LNCAP (cell line): ENCODE measurements at regions not wholly inside any gene's neighbourhood (a gene's known extent, or its start where the extent isn't known, plus 50 kb on each side); places are given as distances from the start of the nearest gene placed in this dataset.

Experiments
- TF ChIP-seq, protein P1 (sequence below): fragments of 450-650 bp; IDR thresholded peaks from 2 replicates; pipeline ENCODE4 v1.5.1; 2017; ENCODE audit warnings: mild to moderate bottlenecking

DNA sequence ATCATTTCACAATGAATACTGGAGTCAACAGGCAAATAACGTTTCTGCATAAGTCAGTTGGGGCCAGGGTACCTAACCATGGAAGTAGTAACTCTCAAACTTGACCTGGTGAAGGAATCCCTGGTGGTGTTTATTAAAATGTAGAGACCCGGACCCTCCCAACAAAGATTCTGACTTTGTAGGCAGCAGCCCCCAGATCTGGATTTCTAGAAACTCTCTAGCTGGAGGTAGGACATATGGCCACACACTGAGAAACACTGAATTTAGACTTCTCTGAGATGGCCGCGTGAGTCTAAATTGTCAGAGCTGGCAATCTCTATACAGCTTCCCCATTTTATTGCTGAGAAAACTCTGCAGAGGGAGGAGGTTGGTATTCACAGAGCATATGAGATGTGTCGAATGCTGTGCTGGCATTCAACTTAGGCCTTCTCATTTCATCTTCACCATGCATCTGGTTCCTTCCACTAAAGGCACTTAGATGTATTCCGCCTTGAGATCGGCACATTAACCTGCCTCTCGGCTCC, 278.1 kb downstream of the CYRIA start:
- TF ChIP-seq, protein P1, sequence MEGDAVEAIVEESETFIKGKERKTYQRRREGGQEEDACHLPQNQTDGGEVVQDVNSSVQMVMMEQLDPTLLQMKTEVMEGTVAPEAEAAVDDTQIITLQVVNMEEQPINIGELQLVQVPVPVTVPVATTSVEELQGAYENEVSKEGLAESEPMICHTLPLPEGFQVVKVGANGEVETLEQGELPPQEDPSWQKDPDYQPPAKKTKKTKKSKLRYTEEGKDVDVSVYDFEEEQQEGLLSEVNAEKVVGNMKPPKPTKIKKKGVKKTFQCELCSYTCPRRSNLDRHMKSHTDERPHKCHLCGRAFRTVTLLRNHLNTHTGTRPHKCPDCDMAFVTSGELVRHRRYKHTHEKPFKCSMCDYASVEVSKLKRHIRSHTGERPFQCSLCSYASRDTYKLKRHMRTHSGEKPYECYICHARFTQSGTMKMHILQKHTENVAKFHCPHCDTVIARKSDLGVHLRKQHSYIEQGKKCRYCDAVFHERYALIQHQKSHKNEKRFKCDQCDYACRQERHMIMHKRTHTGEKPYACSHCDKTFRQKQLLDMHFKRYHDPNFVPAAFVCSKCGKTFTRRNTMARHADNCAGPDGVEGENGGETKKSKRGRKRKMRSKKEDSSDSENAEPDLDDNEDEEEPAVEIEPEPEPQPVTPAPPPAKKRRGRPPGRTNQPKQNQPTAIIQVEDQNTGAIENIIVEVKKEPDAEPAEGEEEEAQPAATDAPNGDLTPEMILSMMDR = no peak

DNA sequence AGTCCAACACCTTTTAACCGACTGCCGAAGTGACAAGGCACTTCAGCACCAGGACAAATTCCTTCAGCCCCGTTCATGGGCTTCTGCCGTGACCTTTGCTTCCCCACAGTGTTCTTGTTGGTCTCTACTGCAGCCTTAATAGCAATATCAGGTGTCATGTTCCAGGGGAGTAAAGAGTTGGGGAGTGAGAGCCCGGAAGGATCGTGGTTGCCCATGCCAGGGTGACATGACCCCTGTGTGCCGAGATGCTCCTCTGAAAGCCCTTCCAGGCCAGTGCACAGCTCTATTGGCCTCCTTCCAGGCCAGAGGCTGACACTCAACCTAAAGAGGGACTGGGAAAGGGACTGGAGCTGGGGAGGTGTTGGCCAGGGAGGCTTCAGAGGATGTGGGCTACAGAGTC, 279.2 kb downstream of the CYRIA start:
- TF ChIP-seq, protein P1 = no peak

DNA sequence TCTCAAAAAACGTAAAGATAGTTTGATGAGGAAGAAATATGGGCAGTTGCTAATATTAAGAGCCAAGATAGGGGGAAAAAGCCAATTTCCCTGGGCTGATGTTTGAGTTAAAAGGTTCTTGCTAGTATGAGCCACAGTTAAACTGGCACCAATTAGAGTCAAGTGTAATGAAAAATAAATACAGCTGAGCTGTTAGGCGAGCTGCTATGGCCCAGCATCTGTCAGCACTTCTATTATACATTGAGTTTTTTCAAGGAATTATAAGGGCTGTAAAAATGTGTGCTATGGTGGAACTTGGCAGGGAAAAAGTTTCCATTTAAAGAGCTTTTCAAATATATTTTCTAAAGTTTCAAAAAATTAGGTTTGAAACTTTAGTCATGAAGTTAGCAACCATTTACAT, 279.6 kb downstream of the CYRIA start:
- TF ChIP-seq, protein P1 = no peak

DNA sequence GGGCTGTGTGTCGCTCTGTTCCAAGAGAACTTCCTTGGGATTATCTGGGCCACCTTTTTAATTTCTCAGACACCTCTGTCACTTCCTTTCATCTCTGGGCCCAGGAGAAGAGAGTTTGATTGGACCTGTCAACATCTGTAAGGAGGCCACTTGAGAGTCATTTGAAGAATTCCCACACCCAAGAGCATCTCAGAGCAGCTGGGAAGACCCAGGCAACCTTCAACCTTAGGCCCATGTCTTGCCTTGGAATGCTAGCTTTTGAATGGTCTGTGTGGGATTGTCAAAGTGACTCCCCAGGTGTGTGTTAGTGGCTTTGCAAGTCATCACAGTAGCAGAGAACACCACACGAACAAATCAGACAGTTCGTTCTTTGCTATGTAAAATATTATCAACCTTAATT, 280.3 kb downstream of the CYRIA start:
- TF ChIP-seq, protein P1 = no peak

DNA sequence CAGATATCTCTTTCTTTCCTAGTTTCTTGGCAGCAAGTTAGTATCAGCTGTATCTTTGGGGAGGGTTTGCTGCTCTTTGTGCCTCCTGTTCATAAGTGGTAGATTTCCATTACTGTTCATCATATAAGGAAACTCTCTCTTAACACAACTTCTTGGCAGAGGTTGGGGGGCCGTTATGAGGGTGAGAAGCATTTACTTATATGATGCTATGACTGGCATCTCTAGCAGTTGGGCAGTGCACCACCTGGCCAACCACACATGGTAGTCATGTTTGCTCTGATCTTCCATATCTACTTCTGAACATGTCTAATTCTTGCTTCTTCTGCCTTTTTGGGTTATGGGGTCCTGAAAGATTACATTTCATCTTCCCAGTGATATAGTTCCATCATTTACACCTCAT, 282.2 kb downstream of the CYRIA start:
- TF ChIP-seq, protein P1 = no peak

DNA sequence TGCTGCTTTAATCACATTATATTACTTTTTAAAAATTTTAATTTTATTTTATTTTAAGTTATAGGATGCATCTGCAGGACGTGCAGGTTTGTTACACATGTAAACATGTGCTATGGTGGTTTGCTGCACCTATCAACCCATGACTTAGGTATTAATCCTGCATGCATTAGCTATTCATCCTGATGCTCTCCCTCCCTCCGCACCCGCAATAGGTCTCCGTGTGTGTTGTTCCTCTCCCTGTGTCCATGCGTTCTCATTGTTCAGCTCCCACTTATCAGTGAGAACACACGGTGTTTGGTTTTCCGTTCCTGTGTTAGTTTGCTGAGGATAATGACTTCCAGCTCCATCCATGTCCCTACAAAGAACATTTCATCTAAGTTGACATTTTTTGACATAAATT, 283.2 kb downstream of the CYRIA start:
- TF ChIP-seq, protein P1 = no peak

DNA sequence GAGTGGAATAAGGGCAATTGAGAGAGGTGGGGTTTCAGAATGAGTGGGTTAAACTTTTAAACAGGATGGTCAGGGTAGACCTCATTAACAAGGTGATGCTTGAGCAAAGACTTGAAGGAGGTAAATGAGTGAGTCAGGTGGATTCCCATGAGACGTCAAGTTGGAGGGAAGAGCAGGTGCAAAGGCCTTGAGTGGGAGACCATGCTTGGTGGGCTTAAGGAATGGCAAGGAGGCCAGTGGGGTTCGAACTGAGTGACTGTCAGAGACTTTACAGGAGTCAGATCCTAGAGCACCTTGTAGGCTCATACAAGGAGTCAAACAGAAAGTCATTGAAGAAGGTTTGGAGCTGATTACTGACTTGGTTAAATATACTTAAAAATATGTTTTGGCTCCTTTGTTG, 284.1 kb downstream of the CYRIA start:
- TF ChIP-seq, protein P1 = no peak

DNA sequence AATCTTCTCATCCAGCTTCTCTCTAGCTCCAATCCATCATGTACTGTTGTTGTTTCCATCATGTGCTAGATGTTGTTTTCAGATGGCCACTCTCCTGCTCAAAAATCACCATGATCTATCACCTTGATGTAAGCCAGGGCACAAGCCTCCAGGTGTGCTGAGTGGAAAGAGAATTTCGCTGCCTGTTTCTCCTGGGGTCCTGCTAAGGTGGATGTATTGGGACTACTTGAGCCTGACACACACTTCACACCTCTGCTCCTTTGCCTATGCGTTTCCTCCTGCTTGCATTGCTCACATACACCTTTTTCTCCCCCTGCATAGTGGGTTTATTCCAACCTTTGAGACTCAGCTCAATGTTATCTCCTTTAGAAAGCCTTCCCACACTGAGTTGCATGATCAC, 287.6 kb downstream of the CYRIA start:
- TF ChIP-seq, protein P1 = no peak
